HG02885 (cell line): ENCODE measurements at regions not wholly inside any gene's neighbourhood (a gene's known extent, or its start where the extent isn't known, plus 50 kb on each side); places are given as distances from the start of the nearest gene placed in this dataset.

Source experiments
- ATAC-seq: cut with Tn5 transposase; IDR thresholded peaks from one replicate; pipeline ENCODE4 v1.9.1; 2021; ENCODE audit warnings: mild to moderate bottlenecking; ENCODE audit not compliant: unreplicated experiment, poor library complexity

DNA sequence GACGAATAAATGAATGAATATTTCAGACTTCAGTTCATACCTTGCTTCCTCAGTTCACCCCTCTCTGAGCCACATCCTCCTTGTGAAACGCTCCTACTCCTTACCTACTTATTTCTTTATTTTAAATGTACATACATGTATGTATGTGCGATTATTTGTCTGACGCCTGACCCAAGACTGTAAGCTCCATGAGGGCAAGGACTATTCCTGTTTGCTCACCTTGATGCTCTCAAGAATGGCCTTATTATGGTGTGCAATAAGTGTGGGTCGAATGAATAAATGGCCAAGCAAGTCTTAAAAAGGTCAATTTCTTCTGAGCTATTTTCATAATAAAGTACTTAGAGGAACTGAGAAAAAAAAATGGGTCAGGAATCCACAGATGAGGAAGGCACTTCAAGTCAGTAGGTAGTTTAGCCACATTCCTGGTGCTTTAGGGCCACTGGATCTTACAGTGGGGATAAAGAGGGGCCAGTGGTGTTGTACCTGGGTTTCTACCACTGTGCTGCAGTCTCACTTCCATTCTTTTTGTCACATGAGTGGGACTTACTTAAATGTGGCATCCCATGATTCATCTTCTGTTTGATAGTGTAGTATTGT is 74.7 kb downstream of the SDC1 start:
- no peak for ATAC-seq

GRCh38 chr2:20149703-20150030 is 75.3 kb downstream of the SDC1 start:
- ATAC-seq = no peak

DNA sequence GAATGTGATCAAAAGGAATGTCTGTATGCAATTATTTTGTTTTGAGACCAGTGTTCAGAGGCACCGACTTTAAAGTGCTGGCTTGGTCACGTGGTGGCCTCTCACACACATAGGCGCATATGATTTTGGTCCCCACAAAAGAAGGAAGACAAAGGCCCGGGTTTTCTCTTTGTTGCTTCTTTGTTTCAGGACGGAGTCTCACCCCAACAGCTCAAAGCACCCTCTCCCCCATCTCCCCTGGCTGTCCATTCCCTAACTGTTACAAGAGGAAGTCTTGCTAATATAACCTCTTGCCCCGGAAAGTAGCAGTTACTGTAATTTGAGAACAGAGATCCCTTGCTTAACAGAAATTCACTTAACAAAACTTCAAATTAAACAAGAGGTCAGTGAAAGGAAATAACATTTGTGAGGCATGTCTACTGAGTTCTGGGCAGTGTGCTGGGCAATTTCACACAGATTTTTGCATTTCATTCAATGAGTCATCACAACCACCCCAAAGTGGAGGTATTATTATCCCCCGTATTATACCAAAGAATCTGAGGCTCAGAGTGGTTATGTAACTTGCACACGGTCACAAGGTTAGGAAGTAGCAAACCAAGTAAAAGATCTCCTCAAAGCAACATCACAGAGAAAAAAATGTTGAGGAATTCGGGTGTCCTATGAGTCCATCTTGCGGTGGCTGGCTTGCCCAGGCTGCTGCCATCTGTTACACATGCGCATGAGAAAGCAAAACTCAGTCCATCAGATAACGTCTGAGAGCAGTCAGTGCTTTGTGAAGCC is 75.8 kb downstream of the SDC1 start:
- ATAC-seq = no peak

DNA sequence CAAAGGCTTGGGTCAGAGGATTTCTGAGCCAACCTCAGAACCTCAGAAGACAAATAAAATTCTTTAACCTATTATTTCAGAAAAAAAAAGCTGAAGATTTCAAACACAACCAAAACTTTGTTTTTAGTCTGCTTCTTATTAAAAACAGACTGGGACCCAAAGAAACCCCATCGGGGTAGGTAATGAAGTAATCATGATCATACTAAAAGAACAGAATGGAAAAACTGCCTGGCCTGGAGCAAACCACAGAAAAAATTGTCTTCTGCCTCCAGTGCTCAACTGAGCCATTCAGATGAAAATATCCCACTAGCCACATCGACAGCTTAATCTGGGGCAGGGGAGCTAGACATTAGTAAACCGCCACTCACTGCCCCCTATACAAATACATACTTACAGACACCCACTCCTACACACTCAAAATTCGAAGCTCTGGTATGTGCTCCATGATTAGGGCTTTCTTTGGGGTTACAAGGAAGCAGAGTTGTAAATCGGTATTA is 76.5 kb downstream of the SDC1 start:
- no peak for ATAC-seq

- no peak for ATAC-seq
Measured at GRCh38 chr2:20147351-20147750, 77.6 kb downstream of the SDC1 start.

DNA sequence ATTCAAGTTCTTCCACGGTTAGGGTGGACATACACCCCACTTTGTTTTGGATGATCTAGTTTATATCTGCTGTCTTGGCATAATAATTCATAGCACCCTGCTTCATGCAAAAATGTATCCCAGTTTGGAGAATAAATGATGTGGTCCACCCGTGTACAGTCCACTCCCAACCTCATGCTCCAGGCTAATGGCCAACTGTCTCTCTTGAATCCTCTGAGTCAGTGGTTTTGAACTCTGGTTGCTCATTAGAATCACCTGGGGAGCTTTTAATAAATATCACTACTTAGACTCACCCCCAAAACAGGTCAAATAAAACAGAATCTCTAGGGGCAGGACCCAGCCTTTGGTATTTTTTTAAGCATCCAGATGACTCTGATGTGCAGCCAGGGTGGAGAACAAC is 78.5 kb downstream of the SDC1 start:
- no peak for ATAC-seq

- peak; percentile 85 for ATAC-seq
Measured at GRCh38 chr2:20145497-20146193, 79.3 kb downstream of the SDC1 start.

- ATAC-seq = no peak
Measured at GRCh38 chr2:20144861-20145260, 80.1 kb downstream of the SDC1 start.

- no peak for ATAC-seq
Measured at GRCh38 chr2:20144196-20144595, 80.7 kb downstream of the SDC1 start.

DNA sequence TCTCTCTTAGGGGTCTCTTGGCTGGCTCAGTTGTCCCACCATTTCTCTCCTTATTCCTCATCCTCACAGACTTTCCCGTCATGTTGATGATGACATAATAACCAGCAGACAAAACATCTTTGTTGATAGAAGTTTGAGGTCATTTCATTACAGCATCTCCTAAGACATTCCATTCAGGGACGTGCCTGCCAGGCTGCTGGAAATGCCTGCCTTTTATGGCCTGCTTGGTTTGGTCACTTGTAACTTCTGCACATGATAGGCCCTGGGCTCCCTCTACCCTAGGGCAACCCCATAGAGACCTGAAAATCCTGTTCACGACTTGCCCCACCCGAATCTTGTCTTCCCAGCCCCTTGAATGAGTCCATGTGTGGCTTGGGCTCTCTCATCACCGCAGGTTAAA is 81.7 kb downstream of the SDC1 start:
- no peak for ATAC-seq

- ATAC-seq = no peak
Measured at GRCh38 chr2:20141806-20142205, 83.1 kb downstream of the SDC1 start.

GRCh38 chr2:20141056-20141762 is 83.7 kb downstream of the SDC1 start:
- ATAC-seq = no peak

- ATAC-seq = no peak
Measured at GRCh38 chr2:20140321-20141055, 84.4 kb downstream of the SDC1 start.

- ATAC-seq = no peak
Measured at GRCh38 chr2:20139407-20140172, 85.3 kb downstream of the SDC1 start.

DNA sequence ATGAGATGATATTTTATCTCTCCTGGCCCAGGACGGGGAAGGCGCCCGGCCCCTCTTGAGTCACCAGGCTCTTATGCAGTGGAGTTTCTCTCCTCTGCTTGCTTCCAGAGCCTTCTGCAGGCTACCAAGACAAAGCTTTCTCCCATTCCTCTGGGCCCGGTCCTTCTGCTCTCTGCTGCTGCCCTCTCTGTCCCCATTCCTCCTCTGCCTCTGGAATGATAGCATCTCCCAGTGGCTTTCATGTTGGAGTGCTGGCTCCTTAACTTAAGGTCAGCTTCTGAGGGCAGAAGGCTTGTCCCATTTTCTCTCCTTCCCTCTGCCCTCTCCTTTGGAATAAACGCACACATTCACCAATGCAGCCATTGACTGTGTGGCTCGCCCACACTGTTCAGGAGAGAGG is 86.2 kb downstream of the SDC1 start:
- ATAC-seq = no peak

DNA sequence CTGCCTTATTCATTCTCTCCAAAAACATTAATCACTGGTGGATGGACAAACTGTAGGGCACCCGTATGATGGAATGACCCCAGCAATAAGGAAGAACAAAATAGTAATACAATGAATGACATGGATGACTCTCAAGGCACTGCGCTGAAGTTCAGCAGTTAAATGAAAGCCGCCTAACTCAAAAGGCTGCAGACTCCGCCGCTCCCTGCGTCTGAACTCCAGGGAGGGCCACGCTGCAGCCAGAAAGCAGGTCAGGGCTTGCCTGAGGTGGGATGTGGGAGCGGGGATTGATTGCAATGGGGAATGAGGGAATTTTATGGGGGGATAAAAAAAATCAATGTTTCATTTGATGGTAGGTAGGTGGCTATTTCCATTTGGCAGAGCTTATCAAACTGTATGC is 86.5 kb upstream of the LAPTM4A start:
- no peak for ATAC-seq

DNA sequence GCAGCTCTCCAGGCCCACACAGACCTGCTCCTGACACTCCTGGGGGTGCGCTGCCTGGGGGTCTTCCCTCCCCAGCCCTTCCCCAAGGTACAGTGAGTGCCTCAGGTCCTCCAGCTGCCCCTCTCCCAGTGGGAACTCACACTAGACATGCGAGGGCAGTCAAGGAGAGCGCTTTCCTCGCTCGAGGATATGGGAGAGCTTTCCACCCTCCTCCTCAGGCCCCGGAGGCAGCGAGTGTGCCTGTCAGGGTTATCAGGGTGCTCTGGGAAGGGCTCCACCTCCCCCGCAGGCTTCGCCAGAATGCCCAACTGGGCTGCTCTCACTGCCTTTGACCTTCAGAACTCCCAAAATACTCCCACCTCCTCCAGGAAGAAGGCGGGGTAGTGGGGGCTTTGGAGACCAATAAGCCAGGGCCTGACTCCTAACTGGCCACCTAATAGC is 85.7 kb upstream of the LAPTM4A start:
- no peak for ATAC-seq

DNA sequence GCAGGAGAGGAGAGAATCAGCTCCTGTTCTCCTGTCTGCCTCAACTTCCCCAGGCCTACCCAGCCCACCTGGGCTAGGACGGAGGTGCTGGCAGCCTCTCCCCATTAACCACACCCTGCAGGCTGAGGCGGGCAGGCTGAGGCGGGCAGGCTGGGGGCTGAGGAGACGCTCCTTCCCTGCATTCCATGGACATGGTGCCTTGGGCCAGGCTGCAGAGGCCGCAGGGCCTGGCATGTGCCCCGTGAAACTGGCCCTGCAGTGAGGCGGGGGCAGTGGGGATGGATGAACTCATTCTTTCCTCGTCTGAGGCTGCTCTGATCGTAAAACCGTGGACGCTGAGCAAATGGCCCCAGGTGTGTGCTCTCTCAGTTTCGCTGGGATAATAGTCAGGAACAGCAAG is 84.7 kb upstream of the LAPTM4A start:
- no peak for ATAC-seq

- ATAC-seq = peak; percentile 95
Measured at GRCh38 chr2:20135631-20136050, 84.2 kb upstream of the LAPTM4A start.
